ENCODE measurements at regions not wholly inside any gene's neighbourhood (a gene's known extent, or its start where the extent isn't known, plus 50 kb on each side); places are given as distances from the start of the nearest gene placed in this dataset.
"Not testable (repeated sequence)": the region's sequence is repeated elsewhere in the genome, so short reads cannot be mapped to it uniquely, and the experiment has no call there.

DNA sequence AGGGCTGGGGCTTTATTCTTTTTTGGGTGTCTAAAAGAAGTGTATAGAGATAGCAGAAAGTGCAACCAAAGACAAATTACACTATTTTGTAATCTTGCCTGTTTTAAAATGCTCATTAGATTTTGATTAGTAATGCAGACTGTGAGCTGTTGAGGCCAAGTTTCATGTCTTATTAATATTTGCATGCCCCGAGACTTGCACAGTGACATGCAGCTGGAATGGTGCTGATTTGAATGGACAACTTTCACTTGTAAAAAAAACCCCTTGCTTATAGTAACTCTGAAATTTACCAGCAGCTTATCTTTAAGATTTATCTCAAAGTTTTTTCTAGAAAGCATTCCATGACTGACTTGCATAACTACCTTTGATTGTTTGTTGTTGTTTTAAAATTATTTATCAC lies 835.1 kb upstream of the IGFBP7 start:
- no peak for DNase-seq
- CTCF ChIA-PET, result no interaction called here
- no peak overlapping the region for H3K4me3 Mint-ChIP-seq (ENCODE audit: low read depth, unreplicated experiment)
- no peak overlapping the region for H3K27ac Mint-ChIP-seq (ENCODE audit: unreplicated experiment)
- intact Hi-C loops (cut with micrococcal nuclease; ENCODE audit: unreplicated experiment), result no loop called here
- no peaks in the 10 kb centered on the region for H3K4me1 Mint-ChIP-seq (ENCODE audit: low read depth, unreplicated experiment)
- BruUV-seq (replicated peaks), result no TSS peak
- H3K27me3 Mint-ChIP-seq (ENCODE audit: unreplicated experiment), result no peaks in the 10 kb centered on the region
- TF ChIP-seq, protein P1, sequence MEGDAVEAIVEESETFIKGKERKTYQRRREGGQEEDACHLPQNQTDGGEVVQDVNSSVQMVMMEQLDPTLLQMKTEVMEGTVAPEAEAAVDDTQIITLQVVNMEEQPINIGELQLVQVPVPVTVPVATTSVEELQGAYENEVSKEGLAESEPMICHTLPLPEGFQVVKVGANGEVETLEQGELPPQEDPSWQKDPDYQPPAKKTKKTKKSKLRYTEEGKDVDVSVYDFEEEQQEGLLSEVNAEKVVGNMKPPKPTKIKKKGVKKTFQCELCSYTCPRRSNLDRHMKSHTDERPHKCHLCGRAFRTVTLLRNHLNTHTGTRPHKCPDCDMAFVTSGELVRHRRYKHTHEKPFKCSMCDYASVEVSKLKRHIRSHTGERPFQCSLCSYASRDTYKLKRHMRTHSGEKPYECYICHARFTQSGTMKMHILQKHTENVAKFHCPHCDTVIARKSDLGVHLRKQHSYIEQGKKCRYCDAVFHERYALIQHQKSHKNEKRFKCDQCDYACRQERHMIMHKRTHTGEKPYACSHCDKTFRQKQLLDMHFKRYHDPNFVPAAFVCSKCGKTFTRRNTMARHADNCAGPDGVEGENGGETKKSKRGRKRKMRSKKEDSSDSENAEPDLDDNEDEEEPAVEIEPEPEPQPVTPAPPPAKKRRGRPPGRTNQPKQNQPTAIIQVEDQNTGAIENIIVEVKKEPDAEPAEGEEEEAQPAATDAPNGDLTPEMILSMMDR (IDR thresholded peaks at IDR 0.05; ENCODE audit: unreplicated experiment), result no peak
- H3K36me3 Mint-ChIP-seq (ENCODE audit: insufficient read depth, unreplicated experiment), result no peaks in the 10 kb centered on the region
- peaks cover 9% of the 10 kb centered on the region for H3K9me3 Mint-ChIP-seq (ENCODE audit: low read depth, unreplicated experiment)

GRCh38 chr4:57943682-57944081 lies 833.5 kb upstream of the IGFBP7 start:
- no peaks in the 10 kb centered on the region for H3K27me3 Mint-ChIP-seq (ENCODE audit: unreplicated experiment)
- TF ChIP-seq, protein P1 (IDR thresholded peaks at IDR 0.05; ENCODE audit: unreplicated experiment), result no peak
- H3K4me1 Mint-ChIP-seq (ENCODE audit: low read depth, unreplicated experiment), result no peaks in the 10 kb centered on the region
- H3K36me3 Mint-ChIP-seq (ENCODE audit: insufficient read depth, unreplicated experiment), result no peaks in the 10 kb centered on the region
- CTCF ChIA-PET, result no interaction called here
- no peak overlapping the region for H3K27ac Mint-ChIP-seq (ENCODE audit: unreplicated experiment)
- intact Hi-C loops (cut with micrococcal nuclease; ENCODE audit: unreplicated experiment), result no loop called here
- peaks cover 5% of the 10 kb centered on the region for H3K9me3 Mint-ChIP-seq (ENCODE audit: low read depth, unreplicated experiment)
- H3K4me3 Mint-ChIP-seq (ENCODE audit: low read depth, unreplicated experiment), result no peak overlapping the region
- no TSS peak for BruUV-seq (replicated peaks)
- no peak for DNase-seq

DNA sequence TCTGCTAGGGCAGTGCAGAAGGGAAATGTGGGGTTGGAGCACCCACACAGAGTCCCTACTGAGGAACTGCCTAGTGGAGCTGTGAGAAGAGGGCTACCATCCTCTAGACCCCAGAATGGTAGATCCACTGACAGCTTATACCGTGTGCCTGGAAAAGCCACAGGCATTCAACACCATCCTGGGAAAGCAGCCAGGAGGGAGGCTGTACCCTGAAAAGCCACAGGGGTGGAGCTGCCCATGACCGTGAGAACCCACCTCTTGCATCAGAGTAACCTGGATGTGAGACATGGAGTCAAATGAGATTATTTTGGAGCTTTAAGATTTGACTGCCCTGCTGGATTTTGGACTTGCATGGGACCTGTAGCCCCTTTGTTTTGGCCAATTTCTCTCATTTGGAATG lies 827.1 kb upstream of the IGFBP7 start:
- BruUV-seq (replicated peaks), result not testable (repeated sequence)

GRCh38 chr4:57926311-57926710 lies 816.1 kb upstream of the IGFBP7 start:
- BruUV-seq (replicated peaks), result no TSS peak
- Mint-ChIP-seq H3K27ac (ENCODE audit: unreplicated experiment) (no peak overlapping the region), H3K4me3 (ENCODE audit: low read depth, unreplicated experiment) (no peak overlapping the region), H3K27me3 (ENCODE audit: unreplicated experiment) (no peaks in the 10 kb centered on the region), H3K36me3 (ENCODE audit: insufficient read depth, unreplicated experiment) (no peaks in the 10 kb centered on the region), H3K4me1 (ENCODE audit: low read depth, unreplicated experiment) (no peaks in the 10 kb centered on the region), H3K9me3 (ENCODE audit: low read depth, unreplicated experiment) (no peaks in the 10 kb centered on the region)
- intact Hi-C loops (cut with micrococcal nuclease; ENCODE audit: unreplicated experiment), result no loop called here
- TF ChIP-seq, protein P1 (IDR thresholded peaks at IDR 0.05; ENCODE audit: unreplicated experiment), result no peak
- CTCF ChIA-PET, result no interaction called here
- no peak for DNase-seq

More for the DNA sequence above, 827.1 kb upstream of the IGFBP7 start:
- H3K9me3 Mint-ChIP-seq (ENCODE audit: low read depth, unreplicated experiment); H3K27me3 Mint-ChIP-seq (ENCODE audit: unreplicated experiment); H3K36me3 Mint-ChIP-seq (ENCODE audit: insufficient read depth, unreplicated experiment); H3K4me3 Mint-ChIP-seq (ENCODE audit: low read depth, unreplicated experiment); DNase-seq; H3K27ac Mint-ChIP-seq (ENCODE audit: unreplicated experiment); CTCF ChIA-PET; intact Hi-C loops (cut with micrococcal nuclease; ENCODE audit: unreplicated experiment); H3K4me1 Mint-ChIP-seq (ENCODE audit: low read depth, unreplicated experiment): not testable (repeated sequence)

DNA sequence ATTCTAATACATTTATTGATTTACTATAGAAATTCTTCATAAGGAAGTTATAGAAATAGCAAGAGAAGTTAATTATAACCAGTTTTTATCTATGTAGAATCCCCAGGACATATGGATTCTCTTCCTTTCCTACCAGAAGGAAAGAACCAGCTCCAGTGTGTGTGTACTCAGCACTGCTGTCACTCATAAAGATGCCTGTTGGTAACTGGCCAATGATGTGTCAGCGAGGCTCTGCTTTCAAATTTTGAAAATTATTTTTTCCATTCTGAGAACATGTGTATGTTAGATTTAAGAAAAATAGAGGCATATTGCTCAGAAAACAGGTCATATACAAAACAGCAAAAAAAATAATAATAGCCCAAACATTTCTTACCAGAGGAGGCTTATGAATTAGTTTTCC lies 814.8 kb upstream of the IGFBP7 start:
- intact Hi-C loops (cut with micrococcal nuclease; ENCODE audit: unreplicated experiment), result no loop called here

More for the DNA sequence above, 814.8 kb upstream of the IGFBP7 start:
- H3K27me3 Mint-ChIP-seq (ENCODE audit: unreplicated experiment), result no peaks in the 10 kb centered on the region
- CTCF ChIA-PET, result interaction anchor here (0.6 kb wide), 1 partner anchor 54 kb away, joined by 4 read pairs; no protein-coding TSS in a partner anchor
- H3K4me3 Mint-ChIP-seq (ENCODE audit: low read depth, unreplicated experiment), result no peak overlapping the region
- no peaks in the 10 kb centered on the region for H3K36me3 Mint-ChIP-seq (ENCODE audit: insufficient read depth, unreplicated experiment)
- no peaks in the 10 kb centered on the region for H3K4me1 Mint-ChIP-seq (ENCODE audit: low read depth, unreplicated experiment)
- H3K9me3 Mint-ChIP-seq (ENCODE audit: low read depth, unreplicated experiment), result no peaks in the 10 kb centered on the region
- no TSS peak for BruUV-seq (replicated peaks)
- DNase-seq, result no peak
- H3K27ac Mint-ChIP-seq (ENCODE audit: unreplicated experiment), result no peak overlapping the region
- TF ChIP-seq, protein P1 (IDR thresholded peaks at IDR 0.05; ENCODE audit: unreplicated experiment), result no peak

Data from Calu3 (cell line).